ENCODE measurements at regions not wholly inside any gene's neighbourhood (a gene's known extent, or its start where the extent isn't known, plus 50 kb on each side); places are given as distances from the start of the nearest gene placed in this dataset.

- DNase-seq (ENCODE audit: low read depth) = no peak
- TF ChIP-seq CTCF (IDR thresholded peaks at IDR 0.05; ENCODE audit: control insufficient read depth, extremely low read depth, insufficient read depth) = no peak
- H3K4me3 ChIP-seq (ENCODE audit: low read depth, low read length) = no peak overlapping the region
Observed at GRCh38 chr16:50459496-50460080, 88.6 kb upstream of the NKD1 start.

GRCh38 chr16:50458667-50459495, 89.3 kb upstream of the NKD1 start:
- no peak for TF ChIP-seq CTCF (IDR thresholded peaks at IDR 0.05; ENCODE audit: control insufficient read depth, extremely low read depth, insufficient read depth)
- no peak for DNase-seq (ENCODE audit: low read depth)
- no peak overlapping the region for H3K4me3 ChIP-seq (ENCODE audit: low read depth, low read length)

- TF ChIP-seq CTCF (IDR thresholded peaks at IDR 0.05; ENCODE audit: control insufficient read depth, extremely low read depth, insufficient read depth) = no peak
- DNase-seq (ENCODE audit: low read depth) = no peak
- H3K4me3 ChIP-seq (ENCODE audit: low read depth, low read length) = no peak overlapping the region
Observed at GRCh38 chr16:50457979-50458491, 89.2 kb upstream of the BRD7 start.

- H3K4me3 ChIP-seq (ENCODE audit: low read depth, low read length) = no peak overlapping the region
- TF ChIP-seq CTCF (IDR thresholded peaks at IDR 0.05; ENCODE audit: control insufficient read depth, extremely low read depth, insufficient read depth) = no peak
- no peak for DNase-seq (ENCODE audit: low read depth)
Observed at GRCh38 chr16:50457423-50457822, 88.6 kb upstream of the BRD7 start.

GRCh38 chr16:50455288-50455845, 86.6 kb upstream of the BRD7 start:
- H3K4me3 ChIP-seq (ENCODE audit: low read depth, low read length) = no peak overlapping the region
- DNase-seq (ENCODE audit: low read depth) = no peak
- no peak for TF ChIP-seq CTCF (IDR thresholded peaks at IDR 0.05; ENCODE audit: control insufficient read depth, extremely low read depth, insufficient read depth)

- no peak for DNase-seq (ENCODE audit: low read depth)
- H3K4me3 ChIP-seq (ENCODE audit: low read depth, low read length) = no peak overlapping the region
- TF ChIP-seq CTCF (IDR thresholded peaks at IDR 0.05; ENCODE audit: control insufficient read depth, extremely low read depth, insufficient read depth) = no peak
Observed at GRCh38 chr16:50453446-50453845, 84.7 kb upstream of the BRD7 start.

Measured in LNCaP clone FGC (cell line).